Gastrocnemius medialis (tissue), 4 donors: ENCODE measurements at regions not wholly inside any gene's neighbourhood (a gene's known extent, or its start where the extent isn't known, plus 50 kb on each side); places are given as distances from the start of the nearest gene placed in this dataset.

Experiments
- CTCF ChIP-seq, 5 experiments: fragments of 450-650 bp in 3 of 5; fragments of 200-600 bp in 2 of 5; sonication (generic) in 2 of 5; IDR thresholded peaks in 4 of 5; conservative IDR thresholded peaks in 1 of 5; 1 replicate in 4 of 5; 2 replicates in 1 of 5; pipeline ENCODE4 v1.5.1; 2016 to 2019; ENCODE audit warnings: antibody characterized with exemption in 5 of 5, mild to moderate bottlenecking in 3 of 5, moderate library complexity in 3 of 5
- POLR2A ChIP-seq, 2 donors: fragments of 450-650 bp; IDR thresholded peaks; one replicate each; pipeline ENCODE4 v1.6.1; 2017; ENCODE audit warnings: antibody characterized with exemption in 2 of 2, mild to moderate bottlenecking in 2 of 2, moderate library complexity in 2 of 2

DNA sequence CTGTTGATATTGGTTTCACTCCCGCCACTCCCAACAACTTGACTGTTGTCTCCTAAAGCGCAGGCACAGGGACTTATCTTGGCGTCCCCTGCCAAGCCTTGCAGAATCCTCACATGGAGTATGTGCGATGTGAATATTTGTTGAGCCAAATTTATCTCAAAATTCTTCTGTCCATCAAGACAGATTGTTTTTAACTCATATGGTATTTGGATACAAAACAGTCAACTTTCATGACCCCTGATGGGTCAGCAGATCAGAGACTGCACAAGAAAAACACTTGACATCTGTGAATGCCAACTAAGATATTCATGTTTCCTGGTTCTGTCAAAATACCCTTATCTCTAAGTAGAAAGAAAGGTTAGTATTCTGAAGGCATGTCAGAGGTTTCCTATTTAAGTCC lies 221.7 kb upstream of the BLID start:
- TF ChIP-seq CTCF (IDR thresholded peaks at IDR 0.05 in 4 of 5, conservative IDR thresholded peaks at IDR 0.05 in 1 of 5): no peak
- TF ChIP-seq POLR2A (IDR thresholded peaks at IDR 0.05): no peak
